Renal pelvis (tissue), 1 donor: ENCODE measurements at regions not wholly inside any gene's neighbourhood (a gene's known extent, or its start where the extent isn't known, plus 50 kb on each side); places are given as distances from the start of the nearest gene placed in this dataset.

Experiments used
- DNase-seq: peaks from one replicate; pipeline ENCODE4 v3.0.0-alpha.2; 2013

- no peak for DNase-seq
Observed at GRCh38 chr11:23041001-23041503, 180.8 kb upstream of the CCDC179 start.

DNA sequence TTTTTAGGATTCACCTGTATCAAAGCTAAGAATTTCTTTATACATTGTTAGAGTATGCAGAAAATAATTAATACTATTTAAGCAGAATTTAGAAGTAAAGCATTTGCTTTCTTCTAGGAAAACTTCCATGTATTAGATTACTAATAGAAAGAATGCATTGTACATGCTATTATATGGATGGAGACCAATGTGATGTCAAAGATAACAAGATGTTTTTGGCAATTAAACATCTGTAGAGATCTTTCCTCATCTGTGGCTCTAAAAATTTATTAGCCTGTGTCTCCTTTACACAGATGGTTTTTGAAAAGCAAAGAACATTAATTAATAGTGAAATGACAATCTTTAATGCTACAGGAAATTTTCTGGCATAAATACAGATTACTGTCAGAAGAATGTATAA lies 198.4 kb upstream of the CCDC179 start:
- DNase-seq = no peak

- no peak for DNase-seq
Observed at GRCh38 chr11:23063276-23063675, 203.0 kb upstream of the CCDC179 start.

DNA sequence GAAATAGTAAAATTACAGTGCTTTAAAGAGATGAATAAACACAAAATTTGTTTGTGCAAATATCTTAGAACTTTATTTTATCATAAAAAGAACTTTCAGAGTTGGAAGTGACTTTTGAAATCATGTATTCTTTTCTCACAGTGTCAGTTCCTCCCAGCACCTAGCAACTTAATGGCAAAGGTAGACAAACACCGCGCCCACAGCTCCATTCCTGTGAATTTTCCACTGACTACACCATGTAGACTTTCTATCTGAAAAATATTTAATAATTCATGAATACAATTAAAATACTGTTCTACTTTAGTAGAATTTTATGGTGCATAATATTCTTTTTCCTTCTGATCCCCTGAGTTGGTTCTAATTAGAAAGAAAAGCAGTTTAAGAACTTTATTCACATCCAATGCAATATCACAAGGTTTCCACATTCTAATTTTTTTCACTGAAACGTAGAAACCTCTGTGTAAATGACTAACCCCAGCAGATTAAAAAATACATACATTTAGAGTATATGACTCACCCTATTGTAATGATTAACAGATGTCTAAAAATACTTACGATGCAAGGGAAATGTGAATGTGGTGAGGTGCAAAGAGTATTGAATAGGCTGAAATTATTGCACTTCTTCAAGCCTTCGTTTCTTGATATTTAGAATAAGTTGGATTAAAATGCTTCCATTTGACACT lies 218.2 kb upstream of the CCDC179 start:
- no peak for DNase-seq

DNA sequence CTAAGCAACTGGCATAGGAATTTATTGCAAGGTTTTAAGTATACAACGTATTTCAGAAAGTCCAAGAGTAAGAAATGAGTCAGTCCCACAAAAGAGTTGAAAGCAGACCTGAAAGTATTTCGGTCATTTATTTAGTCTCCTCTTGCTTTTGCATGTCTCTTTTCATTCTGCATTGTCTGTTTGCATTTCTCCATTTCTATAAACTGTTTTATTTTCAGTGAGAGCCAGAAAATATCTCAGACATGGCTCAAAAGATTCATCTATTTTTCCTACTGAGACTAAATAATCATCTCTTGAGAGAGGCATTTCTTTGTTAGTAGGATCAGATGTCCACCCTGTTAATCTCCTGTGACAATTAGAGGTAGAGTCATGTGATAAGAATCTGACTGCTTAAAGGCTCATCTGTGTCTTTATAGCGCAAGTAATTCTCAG lies 219.1 kb upstream of the CCDC179 start:
- DNase-seq = no peak

DNA sequence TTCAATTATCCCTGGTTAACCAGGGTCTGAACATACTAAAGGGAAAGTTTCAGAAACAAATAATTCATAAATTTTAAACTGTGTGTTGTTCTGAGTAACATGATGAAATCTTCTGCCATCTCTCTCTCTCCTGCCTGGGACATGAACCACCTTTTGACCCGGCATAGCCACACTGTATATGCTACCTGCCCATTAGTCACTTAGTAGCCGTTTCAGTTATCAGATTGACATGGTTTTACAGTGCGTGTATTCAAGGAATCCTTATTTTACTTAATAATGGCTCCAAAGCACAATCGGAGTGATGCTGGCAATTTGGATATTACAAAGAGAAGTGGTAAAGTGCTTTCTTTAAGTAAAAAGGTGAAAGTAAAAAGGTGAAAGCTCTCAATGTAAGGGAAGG lies 227.1 kb upstream of the CCDC179 start:
- DNase-seq = no peak

DNA sequence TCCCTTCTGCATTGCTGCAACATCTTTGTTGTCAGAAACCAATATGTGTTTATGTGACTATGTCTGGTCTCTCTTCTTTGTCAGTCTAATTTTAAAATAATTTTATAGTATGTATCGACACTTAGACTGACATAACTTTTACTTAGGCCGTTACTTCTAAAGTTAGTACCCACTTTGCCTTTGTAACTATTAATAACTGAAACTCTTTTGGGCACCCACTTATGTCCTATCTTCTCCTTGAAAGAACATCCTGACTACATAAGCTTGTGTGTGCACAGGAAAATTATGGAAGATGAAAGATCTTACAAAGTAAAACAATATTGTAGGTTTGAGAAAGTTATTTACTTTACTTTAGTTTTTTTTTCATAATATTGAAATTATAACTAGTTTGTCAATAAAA lies 230.4 kb upstream of the CCDC179 start:
- DNase-seq = no peak

DNA sequence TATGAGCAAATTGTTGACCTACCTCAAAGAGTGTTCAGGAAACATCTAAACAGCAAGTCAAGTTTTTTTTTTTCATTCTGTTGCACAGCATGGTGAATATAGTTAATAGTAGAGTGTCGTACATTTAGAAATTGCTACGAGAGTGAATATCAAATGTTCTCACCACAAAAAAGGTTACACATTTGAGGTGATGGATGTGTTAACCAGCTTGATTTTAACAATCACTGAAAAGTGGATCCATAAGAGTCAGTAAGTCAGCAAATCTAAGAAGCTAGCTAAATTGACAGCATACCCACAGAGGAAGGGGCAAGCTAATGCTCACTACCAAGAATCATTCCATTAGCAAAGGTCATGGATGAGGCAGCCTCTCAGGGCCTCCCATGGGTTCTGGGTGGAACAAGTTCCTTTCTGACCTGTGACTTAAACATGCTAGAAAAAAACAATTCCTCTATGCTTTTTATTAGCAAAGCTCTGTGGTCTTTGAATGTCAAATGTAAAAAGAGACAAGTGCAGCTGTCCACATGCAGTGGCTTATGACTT lies 235.4 kb upstream of the CCDC179 start:
- no peak for DNase-seq

- DNase-seq = no peak
Observed at GRCh38 chr11:23097891-23098290, 237.6 kb upstream of the CCDC179 start.

- no peak for DNase-seq
Observed at GRCh38 chr11:23099256-23099655, 239.0 kb upstream of the CCDC179 start.

DNA sequence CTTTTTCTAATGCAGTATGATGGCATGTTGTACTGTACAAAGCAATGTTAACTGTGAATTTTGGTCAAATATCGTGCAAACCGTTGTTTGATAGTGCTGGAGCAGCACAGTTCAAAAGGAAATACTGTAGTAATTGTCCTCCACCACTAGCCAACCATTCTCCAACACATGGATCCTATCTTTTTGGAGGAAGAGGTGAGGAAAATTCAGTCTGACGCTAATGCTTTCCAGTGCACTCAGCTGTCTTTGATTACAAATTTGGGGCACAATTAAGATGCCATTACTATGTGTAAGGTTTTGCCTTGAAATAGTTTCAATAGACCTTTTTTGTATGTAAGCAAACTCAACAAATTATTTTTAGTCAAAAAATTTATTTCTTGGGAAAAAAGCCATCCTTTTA lies 240.5 kb upstream of the CCDC179 start:
- DNase-seq = no peak

DNA sequence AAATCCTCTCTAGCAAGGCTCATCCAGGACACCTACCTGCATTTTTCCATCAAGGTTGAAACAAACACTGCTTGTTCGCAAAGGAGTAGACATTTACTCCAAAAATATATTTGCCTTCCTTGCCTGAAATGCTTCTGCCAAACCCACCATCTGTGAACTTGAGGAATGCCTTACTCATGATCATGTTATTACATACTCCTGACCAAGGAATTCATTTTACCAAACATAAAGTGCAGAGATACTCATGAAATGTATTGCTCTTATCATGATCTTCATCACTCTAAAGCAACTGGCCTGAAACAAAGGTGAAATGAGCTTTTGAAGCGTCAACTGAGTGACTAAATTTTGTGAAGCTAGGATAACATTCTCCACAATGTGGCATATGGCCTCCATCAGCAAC lies 243.1 kb upstream of the CCDC179 start:
- DNase-seq = no peak

- DNase-seq = peak; percentile 54
Observed at GRCh38 chr11:23111527-23111926, 251.3 kb upstream of the CCDC179 start.

- DNase-seq = no peak
Observed at GRCh38 chr11:23112390-23112789, 252.1 kb upstream of the CCDC179 start.

- peak; percentile 60 for DNase-seq
Observed at GRCh38 chr11:23112987-23113886, 253.0 kb upstream of the CCDC179 start.

GRCh38 chr11:23113887-23114216 lies 253.6 kb upstream of the CCDC179 start:
- DNase-seq = no peak

GRCh38 chr11:23123753-23124152 lies 263.5 kb upstream of the CCDC179 start:
- DNase-seq = no peak

GRCh38 chr11:23124249-23124648 lies 264.0 kb upstream of the CCDC179 start:
- no peak for DNase-seq

GRCh38 chr11:23124996-23125395 lies 264.7 kb upstream of the CCDC179 start:
- no peak for DNase-seq

- no peak for DNase-seq
Observed at GRCh38 chr11:23127706-23128105, 267.4 kb upstream of the CCDC179 start.

- DNase-seq = no peak
Observed at GRCh38 chr11:23134627-23135026, 274.4 kb upstream of the CCDC179 start.

DNA sequence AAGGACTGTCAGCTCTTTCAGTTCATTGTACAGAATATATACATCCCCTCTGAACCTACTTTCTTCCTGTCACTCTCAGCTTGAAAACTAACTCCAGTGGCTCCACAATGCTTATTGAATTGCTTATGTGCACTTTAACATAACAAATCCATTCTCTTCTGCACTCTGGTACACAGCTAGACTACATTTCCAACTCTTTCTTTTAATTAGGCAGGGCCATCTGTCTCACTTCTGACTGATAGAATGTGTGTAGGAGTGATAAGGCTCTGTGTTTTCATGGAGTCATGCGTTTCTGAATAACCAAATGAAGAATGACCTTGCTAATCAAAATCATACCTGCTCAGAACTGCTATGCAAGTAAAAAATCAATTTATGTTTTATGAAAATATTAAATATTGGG lies 278.5 kb upstream of the CCDC179 start:
- peak; percentile 41 for DNase-seq

- no peak for DNase-seq
Observed at GRCh38 chr11:23143022-23143421, 282.7 kb upstream of the CCDC179 start.
